ENCODE measurements at regions not wholly inside any gene's neighbourhood (a gene's known extent, or its start where the extent isn't known, plus 50 kb on each side); places are given as distances from the start of the nearest gene placed in this dataset.

- no peak for TF ChIP-seq FOXP2 (optimal IDR thresholded peaks at IDR 0.05; ENCODE audit: borderline replicate concordance, extremely low read depth, extremely low read length, insufficient read depth)
- TF ChIP-seq SIN3A (IDR thresholded peaks at IDR 0.05; ENCODE audit: borderline replicate concordance, insufficient read depth, low read length) = no peak
- no peak for TF ChIP-seq TAF1 (IDR thresholded peaks at IDR 0.05; ENCODE audit: borderline replicate concordance, insufficient read depth, low read length)
These were observed 135.7 kb upstream of the CCDC28A start for GRCh38 chr6:138637822-138638221.

GRCh38 chr6:138638604-138639003 is 135.0 kb upstream of the CCDC28A start:
- no peak for TF ChIP-seq FOXP2 (optimal IDR thresholded peaks at IDR 0.05; ENCODE audit: borderline replicate concordance, extremely low read depth, extremely low read length, insufficient read depth)
- no peak for TF ChIP-seq REST (IDR thresholded peaks at IDR 0.05; ENCODE audit: insufficient read depth in 1 of 2, low read depth in 2 of 2, low read length in 2 of 2)
- no peak for TF ChIP-seq SIN3A (IDR thresholded peaks at IDR 0.05; ENCODE audit: borderline replicate concordance, insufficient read depth, low read length)
- TF ChIP-seq TAF1 (IDR thresholded peaks at IDR 0.05; ENCODE audit: borderline replicate concordance, insufficient read depth, low read length) = no peak
- TF ChIP-seq POLR2AphosphoS5 (IDR thresholded peaks at IDR 0.05; ENCODE audit: low read depth, low read length) = no peak

- no peak for TF ChIP-seq TAF1 (IDR thresholded peaks at IDR 0.05; ENCODE audit: borderline replicate concordance, insufficient read depth, low read length)
- TF ChIP-seq FOXP2 (optimal IDR thresholded peaks at IDR 0.05; ENCODE audit: borderline replicate concordance, extremely low read depth, extremely low read length, insufficient read depth) = no peak
- no peak for TF ChIP-seq POLR2AphosphoS5 (IDR thresholded peaks at IDR 0.05; ENCODE audit: low read depth, low read length)
- no peak for TF ChIP-seq REST (IDR thresholded peaks at IDR 0.05; ENCODE audit: insufficient read depth in 1 of 2, low read depth in 2 of 2, low read length in 2 of 2)
These were observed 133.5 kb upstream of the CCDC28A start for GRCh38 chr6:138640028-138640427.

- no peak for TF ChIP-seq TAF1 (IDR thresholded peaks at IDR 0.05; ENCODE audit: borderline replicate concordance, insufficient read depth, low read length)
- TF ChIP-seq FOXP2 (optimal IDR thresholded peaks at IDR 0.05; ENCODE audit: borderline replicate concordance, extremely low read depth, extremely low read length, insufficient read depth) = no peak
- TF ChIP-seq SIN3A (IDR thresholded peaks at IDR 0.05; ENCODE audit: borderline replicate concordance, insufficient read depth, low read length) = no peak
- TF ChIP-seq REST (IDR thresholded peaks at IDR 0.05; ENCODE audit: insufficient read depth in 1 of 2, low read depth in 2 of 2, low read length in 2 of 2) = no peak
- TF ChIP-seq POLR2AphosphoS5 (IDR thresholded peaks at IDR 0.05; ENCODE audit: low read depth, low read length) = no peak
These were observed 130.4 kb upstream of the CCDC28A start for GRCh38 chr6:138643210-138643609.

GRCh38 chr6:138645976-138646640 is 127.5 kb upstream of the CCDC28A start:
- TF ChIP-seq REST (IDR thresholded peaks at IDR 0.05; ENCODE audit: insufficient read depth in 1 of 2, low read depth in 2 of 2, low read length in 2 of 2) (no peak), SIN3A (IDR thresholded peaks at IDR 0.05; ENCODE audit: borderline replicate concordance, insufficient read depth, low read length) (no peak), TAF1 (IDR thresholded peaks at IDR 0.05; ENCODE audit: borderline replicate concordance, insufficient read depth, low read length) (no peak), POLR2AphosphoS5 (IDR thresholded peaks at IDR 0.05; ENCODE audit: low read depth, low read length) (no peak), FOXP2 (optimal IDR thresholded peaks at IDR 0.05; ENCODE audit: borderline replicate concordance, extremely low read depth, extremely low read length, insufficient read depth) (no peak)

Data from PFSK-1 (cell line).